ENCODE measurements at regions not wholly inside any gene's neighbourhood (a gene's known extent, or its start where the extent isn't known, plus 50 kb on each side); places are given as distances from the start of the nearest gene placed in this dataset.

DNA sequence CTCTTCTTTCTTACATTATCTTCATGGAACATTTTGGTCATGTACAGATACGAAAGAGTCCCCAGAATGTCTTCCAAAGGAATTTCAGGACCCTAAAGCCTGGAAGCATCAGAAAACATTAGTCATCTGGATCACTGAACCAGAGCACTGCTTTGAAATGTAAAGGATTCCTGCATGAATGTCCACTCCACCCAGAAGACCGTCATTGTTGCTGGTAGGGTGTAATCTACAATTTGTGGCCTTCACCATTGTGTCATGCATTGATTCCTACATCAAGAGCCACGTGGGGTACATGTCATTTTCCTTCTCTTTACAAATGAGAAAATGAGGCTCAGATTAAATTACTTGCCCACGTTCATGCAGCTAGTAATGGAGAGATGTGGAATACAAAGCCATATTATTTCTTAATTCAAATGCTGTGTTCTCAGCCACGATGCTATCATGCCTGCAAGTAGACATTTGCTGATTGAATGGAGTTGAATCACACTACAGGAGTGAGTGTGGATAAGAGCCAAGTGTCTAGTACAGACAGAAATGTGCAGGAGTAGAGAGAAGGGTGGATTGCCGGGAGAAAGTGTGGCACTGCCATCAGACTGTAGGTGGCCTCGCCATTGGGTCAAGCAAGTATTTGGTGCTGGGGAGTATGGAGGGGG is 231.2 kb downstream of the C12orf75 start:
- no peak overlapping the region for H3K4me3 Mint-ChIP-seq
- intact Hi-C loops (cut with micrococcal nuclease) = no loop called here
- H3K9me3 Mint-ChIP-seq = no peaks in the 10 kb centered on the region
- H3K27ac Mint-ChIP-seq = no peak overlapping the region
- no peak for DNase-seq
- no peaks in the 10 kb centered on the region for H3K36me3 Mint-ChIP-seq
- CTCF ChIA-PET = no interaction called here
- H3K4me1 Mint-ChIP-seq (ENCODE audit: low read depth) = no peaks in the 10 kb centered on the region
- H3K27me3 Mint-ChIP-seq = peaks cover 2% of the 10 kb centered on the region
- POLR2A ChIA-PET = no interaction called here

DNA sequence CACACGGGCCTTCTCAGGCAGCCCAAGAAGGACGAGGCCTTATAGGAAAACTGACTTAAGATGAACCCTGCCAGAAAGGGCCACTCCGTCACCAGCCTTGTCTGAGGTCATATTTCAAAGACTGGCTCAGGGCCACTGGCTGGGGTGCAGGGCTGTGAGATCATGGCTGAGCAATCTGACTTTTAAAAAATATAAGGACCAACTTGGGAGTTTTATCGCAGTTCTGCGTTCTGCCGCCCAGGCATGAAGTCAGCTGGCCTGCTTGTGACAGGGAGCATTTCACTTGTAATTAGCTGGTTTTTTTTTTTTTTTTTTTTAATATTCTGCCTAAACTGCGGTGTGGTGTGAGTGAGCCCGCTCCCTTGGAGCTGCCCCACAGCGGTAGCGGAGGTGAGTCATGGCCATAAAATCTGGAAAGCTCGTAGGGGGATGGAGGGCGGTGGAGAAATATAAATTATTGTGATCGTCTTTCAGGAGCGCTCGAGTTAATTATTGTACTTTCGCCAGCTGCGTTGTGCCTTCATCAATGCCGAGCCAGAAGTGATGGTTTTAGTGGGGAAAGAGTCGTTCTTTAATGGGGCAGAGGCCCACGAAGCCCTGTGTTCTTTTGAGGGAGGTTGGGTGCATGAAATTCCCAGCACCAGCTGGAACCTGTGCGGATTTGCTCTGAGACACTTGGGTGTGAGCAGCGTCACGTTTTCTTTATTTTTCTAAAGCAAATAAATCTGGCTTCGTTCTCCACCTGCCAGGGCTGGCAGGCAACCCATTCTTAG is 231.9 kb downstream of the C12orf75 start:
- Mint-ChIP-seq H3K27ac (no peak overlapping the region), H3K4me3 (no peak overlapping the region), H3K9me3 (no peaks in the 10 kb centered on the region), H3K36me3 (no peaks in the 10 kb centered on the region), H3K27me3 (peaks cover 2% of the 10 kb centered on the region), H3K4me1 (ENCODE audit: low read depth) (no peaks in the 10 kb centered on the region)
- ChIA-PET CTCF (no interaction called here), POLR2A (no interaction called here)
- intact Hi-C loops (cut with micrococcal nuclease) = no loop called here
- DNase-seq = no peak

DNA sequence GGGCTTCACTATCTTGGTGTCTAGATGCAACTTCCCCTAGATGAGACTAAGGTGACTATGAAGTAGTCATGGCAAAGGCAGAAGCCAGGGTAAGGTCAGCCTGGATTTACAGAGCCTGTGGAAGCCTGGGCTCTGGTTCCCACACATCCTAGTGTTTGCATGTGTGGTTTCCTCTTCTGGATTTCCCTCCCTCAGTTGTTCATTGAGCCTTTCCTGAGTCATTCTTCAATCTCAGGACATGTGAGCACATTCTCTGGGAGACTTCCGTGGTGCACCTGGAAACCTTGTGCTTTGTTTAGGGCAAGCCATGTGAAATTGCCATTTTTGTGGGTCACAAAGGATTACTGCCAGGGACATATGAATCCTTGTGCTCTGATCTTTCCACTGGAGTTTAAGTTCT is 236.6 kb downstream of the C12orf75 start:
- Mint-ChIP-seq H3K4me3 (no peak overlapping the region), H3K9me3 (no peaks in the 10 kb centered on the region), H3K27ac (no peak overlapping the region), H3K36me3 (no peaks in the 10 kb centered on the region), H3K4me1 (ENCODE audit: low read depth) (no peaks in the 10 kb centered on the region), H3K27me3 (peaks cover 6% of the 10 kb centered on the region)
- no peak for DNase-seq
- CTCF ChIA-PET = no interaction called here
- POLR2A ChIA-PET = no interaction called here
- intact Hi-C loops (cut with micrococcal nuclease) = no loop called here

DNA sequence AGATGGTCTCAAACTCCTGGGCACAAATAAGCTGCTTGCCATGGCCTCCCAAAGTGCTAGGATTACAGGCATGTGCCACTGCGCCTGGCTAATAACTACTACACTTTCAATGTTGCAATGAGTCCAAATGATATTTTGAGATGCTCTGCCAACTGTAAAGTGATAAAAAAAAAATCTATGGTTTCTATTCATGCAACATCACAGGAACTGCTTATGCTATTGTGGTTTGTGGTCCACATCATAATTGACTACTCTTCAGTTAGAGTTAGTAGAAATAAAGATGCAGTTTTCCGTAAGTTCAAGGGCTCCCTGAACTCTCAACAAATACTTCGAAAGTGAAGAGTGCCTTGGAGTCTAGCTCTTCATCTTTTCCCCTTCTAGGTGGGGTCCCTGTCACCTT is 239.4 kb downstream of the C12orf75 start:
- POLR2A ChIA-PET = no interaction called here

DNA sequence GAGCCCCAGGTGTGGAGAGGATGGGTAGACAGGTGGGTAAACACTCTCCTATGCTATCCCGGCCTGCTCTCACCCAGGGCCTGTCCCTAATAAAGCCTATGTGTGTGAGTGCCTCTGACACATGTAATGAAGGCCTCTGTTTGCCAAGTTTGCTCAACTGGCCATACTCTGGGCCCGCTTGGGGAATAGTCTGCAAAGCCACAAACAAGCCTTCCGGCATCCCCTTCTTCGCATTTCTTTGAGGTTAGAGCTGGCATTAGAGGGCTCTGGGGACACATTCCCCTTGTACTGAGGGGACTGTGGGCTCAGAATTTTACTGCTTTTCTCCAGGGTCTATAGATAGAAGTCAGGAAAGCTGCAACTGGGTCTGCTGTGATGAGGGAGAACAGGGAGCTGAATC is 240.5 kb downstream of the C12orf75 start:
- no peaks in the 10 kb centered on the region for H3K36me3 Mint-ChIP-seq
- intact Hi-C loops (cut with micrococcal nuclease) = no loop called here
- H3K27ac Mint-ChIP-seq = no peak overlapping the region
- CTCF ChIA-PET = no interaction called here
- H3K27me3 Mint-ChIP-seq = peaks cover 6% of the 10 kb centered on the region
- no peak for DNase-seq
- POLR2A ChIA-PET = no interaction called here
- no peaks in the 10 kb centered on the region for H3K9me3 Mint-ChIP-seq
- H3K4me3 Mint-ChIP-seq = no peak overlapping the region
- H3K4me1 Mint-ChIP-seq (ENCODE audit: low read depth) = no peaks in the 10 kb centered on the region

More for the DNA sequence above, 239.4 kb downstream of the C12orf75 start:
- intact Hi-C loops (cut with micrococcal nuclease) = no loop called here
- CTCF ChIA-PET = no interaction called here
- Mint-ChIP-seq H3K4me1 (ENCODE audit: low read depth) (no peaks in the 10 kb centered on the region), H3K27ac (no peak overlapping the region), H3K9me3 (no peaks in the 10 kb centered on the region), H3K4me3 (no peak overlapping the region), H3K36me3 (no peaks in the 10 kb centered on the region), H3K27me3 (peaks cover 6% of the 10 kb centered on the region)
- DNase-seq = no peak

DNA sequence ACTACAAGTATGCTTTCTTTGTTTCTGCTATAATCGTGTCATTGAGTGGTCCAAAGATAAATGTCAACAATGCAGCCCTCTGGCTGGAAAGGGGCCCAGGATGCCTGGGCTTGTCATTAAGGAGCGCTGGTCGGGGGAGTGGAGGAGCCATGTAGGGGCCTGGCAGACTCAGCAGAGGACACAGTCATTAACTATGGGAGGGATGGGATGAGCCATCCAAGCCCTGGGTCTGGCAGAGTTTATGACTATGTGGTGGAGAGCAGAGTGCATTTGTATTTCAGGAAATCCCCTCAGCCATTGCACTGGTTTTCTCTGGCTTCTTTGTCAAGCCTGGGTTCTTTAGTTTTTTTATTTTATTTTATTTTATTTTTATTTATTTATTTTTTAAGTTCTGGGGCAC is 243.1 kb downstream of the C12orf75 start:
- peaks cover 2% of the 10 kb centered on the region for H3K27me3 Mint-ChIP-seq
- no peaks in the 10 kb centered on the region for H3K9me3 Mint-ChIP-seq
- H3K4me3 Mint-ChIP-seq = no peak overlapping the region
- H3K36me3 Mint-ChIP-seq = no peaks in the 10 kb centered on the region
- DNase-seq = no peak
- CTCF ChIA-PET = no interaction called here
- no peak overlapping the region for H3K27ac Mint-ChIP-seq
- no peaks in the 10 kb centered on the region for H3K4me1 Mint-ChIP-seq (ENCODE audit: low read depth)
- POLR2A ChIA-PET = no interaction called here
- intact Hi-C loops (cut with micrococcal nuclease) = no loop called here

DNA sequence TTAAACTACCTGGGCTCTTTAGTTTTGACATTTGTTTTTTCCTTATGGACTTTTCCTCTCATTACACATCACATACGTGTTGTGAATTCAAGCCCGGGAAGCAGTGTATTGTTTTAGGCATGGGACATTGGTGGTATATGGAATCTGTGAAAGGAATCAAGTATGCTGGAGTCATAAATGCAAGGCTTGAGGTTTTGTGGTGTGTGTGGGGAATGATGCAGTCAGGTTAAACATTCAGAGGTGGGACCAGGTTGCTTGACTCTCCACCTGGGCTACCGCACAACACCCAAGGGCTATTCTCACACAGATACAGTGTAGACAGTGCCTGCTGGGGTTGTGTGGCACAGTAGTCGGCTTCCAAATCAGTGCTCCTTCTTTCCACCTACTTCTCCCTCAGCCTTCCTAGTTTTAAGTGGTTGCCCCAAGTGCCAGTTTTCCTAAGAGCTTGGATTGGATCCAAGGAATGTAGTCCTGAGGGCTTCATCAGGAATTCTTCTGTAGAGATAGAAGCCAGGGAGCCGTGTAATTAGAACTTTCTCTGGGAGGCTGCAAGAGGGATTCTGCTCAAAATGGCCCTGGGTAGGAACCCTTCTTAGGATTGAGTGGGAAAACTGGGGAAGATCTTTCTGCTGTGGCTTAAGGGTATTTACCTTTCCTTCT is 243.7 kb downstream of the C12orf75 start:
- no peaks in the 10 kb centered on the region for H3K4me1 Mint-ChIP-seq (ENCODE audit: low read depth)
- no peak overlapping the region for H3K4me3 Mint-ChIP-seq
- DNase-seq = no peak
- H3K9me3 Mint-ChIP-seq = no peaks in the 10 kb centered on the region
- CTCF ChIA-PET = no interaction called here
- peaks cover 2% of the 10 kb centered on the region for H3K27me3 Mint-ChIP-seq
- POLR2A ChIA-PET = no interaction called here
- H3K36me3 Mint-ChIP-seq = no peaks in the 10 kb centered on the region
- intact Hi-C loops (cut with micrococcal nuclease) = no loop called here
- no peak overlapping the region for H3K27ac Mint-ChIP-seq

DNA sequence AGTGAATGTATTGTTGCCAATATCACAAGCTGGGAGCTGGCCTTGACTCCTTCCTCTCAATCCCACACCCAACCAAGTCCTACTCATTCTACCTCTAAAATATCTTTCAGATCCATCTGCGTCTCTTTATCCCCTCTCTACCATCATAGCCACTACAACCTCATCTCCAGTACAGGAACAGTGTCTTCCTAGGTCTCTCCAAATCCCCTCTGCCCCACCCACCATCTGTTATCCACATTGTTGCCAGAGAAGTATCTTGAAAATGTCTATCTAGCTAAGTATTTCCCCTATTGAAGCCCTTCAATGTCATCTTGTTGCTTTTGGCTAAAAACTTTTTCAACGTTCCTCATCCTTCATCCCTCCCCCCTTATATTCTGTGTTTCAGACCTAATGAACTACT is 244.7 kb downstream of the C12orf75 start:
- H3K9me3 Mint-ChIP-seq = no peaks in the 10 kb centered on the region
- no peak overlapping the region for H3K27ac Mint-ChIP-seq
- no peak for DNase-seq
- H3K27me3 Mint-ChIP-seq = peaks cover 2% of the 10 kb centered on the region
- H3K36me3 Mint-ChIP-seq = no peaks in the 10 kb centered on the region
- intact Hi-C loops (cut with micrococcal nuclease) = no loop called here
- no peak overlapping the region for H3K4me3 Mint-ChIP-seq
- CTCF ChIA-PET = no interaction called here
- no peaks in the 10 kb centered on the region for H3K4me1 Mint-ChIP-seq (ENCODE audit: low read depth)
- POLR2A ChIA-PET = no interaction called here

DNA sequence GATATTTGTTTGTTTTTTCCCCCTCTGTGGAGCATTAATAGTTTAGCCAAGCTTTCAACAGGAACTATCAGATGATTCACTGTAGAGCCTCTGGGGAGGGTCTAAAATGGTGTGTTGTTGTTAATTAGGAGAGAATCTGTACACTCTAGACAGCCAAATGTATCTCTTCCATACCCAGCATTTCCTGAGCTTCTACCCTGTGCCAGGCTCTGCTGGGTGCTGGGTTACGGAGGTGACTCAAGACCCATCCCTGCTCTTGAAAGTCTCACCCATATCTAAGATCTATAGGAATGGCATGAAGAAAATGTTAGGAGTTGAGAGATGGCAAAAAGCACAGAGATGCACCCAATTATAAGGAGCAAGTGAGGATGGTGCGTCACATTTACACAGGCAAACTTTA is 245.8 kb downstream of the C12orf75 start:
- Mint-ChIP-seq H3K4me3 (no peak overlapping the region), H3K36me3 (no peaks in the 10 kb centered on the region), H3K27ac (no peak overlapping the region), H3K27me3 (peaks cover 2% of the 10 kb centered on the region), H3K9me3 (no peaks in the 10 kb centered on the region), H3K4me1 (ENCODE audit: low read depth) (no peaks in the 10 kb centered on the region)
- POLR2A ChIA-PET = no interaction called here
- CTCF ChIA-PET = no interaction called here
- intact Hi-C loops (cut with micrococcal nuclease) = no loop called here
- no peak for DNase-seq

DNA sequence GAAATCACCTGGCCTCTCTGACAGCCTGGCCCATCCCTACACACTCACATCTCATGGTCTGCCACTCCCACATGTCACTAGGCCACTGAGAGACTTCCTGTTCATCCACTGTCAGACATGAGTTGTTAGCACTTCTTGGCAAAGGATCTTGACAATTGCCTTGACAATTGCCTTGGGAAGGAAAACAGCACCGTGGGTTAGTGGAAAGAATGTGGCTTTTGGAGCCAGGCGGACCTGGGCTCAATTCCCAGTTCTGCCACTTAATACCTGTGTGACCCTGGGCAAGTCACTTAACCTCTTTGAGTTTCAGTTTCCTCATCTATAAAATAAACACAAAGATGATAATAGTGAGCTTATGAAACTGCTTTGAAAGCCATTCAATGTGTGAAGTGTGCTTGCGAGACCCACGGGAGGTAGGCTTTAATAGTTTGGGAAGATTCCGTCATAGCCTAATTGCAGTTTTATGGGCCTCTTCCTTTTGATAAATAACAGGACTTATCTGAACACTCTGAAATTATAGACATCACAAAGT is 250.4 kb downstream of the C12orf75 start:
- H3K4me3 Mint-ChIP-seq = no peak overlapping the region
- intact Hi-C loops (cut with micrococcal nuclease) = no loop called here
- H3K36me3 Mint-ChIP-seq = no peaks in the 10 kb centered on the region
- no peak for DNase-seq
- no peaks in the 10 kb centered on the region for H3K9me3 Mint-ChIP-seq
- ChIA-PET CTCF (no interaction called here), POLR2A (no interaction called here)
- no peaks in the 10 kb centered on the region for H3K4me1 Mint-ChIP-seq (ENCODE audit: low read depth)
- no peak overlapping the region for H3K27ac Mint-ChIP-seq
- H3K27me3 Mint-ChIP-seq = peaks cover 8% of the 10 kb centered on the region

DNA sequence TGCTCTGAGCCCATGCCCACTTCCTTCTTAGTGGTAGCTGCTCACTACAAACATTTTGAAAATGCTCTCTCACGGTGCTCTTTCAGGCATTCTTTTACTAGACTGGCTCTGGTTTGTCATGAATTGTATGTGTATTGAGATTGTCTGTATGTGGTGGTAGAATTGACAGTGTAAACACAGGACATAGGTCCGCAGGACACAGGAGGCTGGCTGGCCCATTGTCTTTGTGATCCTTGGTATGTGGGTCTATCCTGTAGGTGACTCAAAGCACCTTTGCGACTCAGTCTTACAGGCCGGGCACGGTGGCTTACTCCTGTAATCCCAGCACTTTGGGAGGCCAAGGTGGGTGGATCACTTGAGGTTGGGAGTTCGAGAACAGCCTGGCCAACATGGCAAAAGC is 250.9 kb downstream of the C12orf75 start:
- H3K27me3 Mint-ChIP-seq = peaks cover 8% of the 10 kb centered on the region
- no peaks in the 10 kb centered on the region for H3K36me3 Mint-ChIP-seq
- no peaks in the 10 kb centered on the region for H3K9me3 Mint-ChIP-seq
- intact Hi-C loops (cut with micrococcal nuclease) = no loop called here
- no peak for DNase-seq
- ChIA-PET CTCF (no interaction called here), POLR2A (no interaction called here)
- H3K4me1 Mint-ChIP-seq (ENCODE audit: low read depth) = no peaks in the 10 kb centered on the region
- no peak overlapping the region for H3K4me3 Mint-ChIP-seq
- H3K27ac Mint-ChIP-seq = no peak overlapping the region

DNA sequence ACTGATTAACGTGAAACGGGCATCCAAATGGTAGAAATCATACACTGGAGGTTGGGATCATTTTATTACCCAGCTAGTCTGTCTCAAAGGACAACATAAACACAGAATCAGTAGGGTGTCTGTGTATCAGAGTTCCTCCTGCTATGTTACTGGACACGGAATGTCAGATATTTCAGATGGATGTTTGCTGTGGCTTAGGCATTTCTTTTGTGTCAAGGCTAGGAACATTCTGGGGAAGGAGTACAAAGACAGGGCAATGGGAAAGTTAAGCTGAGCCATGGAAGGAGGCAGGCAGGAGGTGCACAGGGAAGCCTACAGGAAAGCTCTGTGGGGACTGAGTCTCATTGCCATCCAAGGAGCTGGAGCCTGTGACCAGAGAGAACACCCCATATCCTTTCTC is 254.6 kb downstream of the C12orf75 start:
- ChIA-PET CTCF (no interaction called here), POLR2A (no interaction called here)
- intact Hi-C loops (cut with micrococcal nuclease) = no loop called here
- H3K4me1 Mint-ChIP-seq (ENCODE audit: low read depth) = no peaks in the 10 kb centered on the region
- H3K27ac Mint-ChIP-seq = no peak overlapping the region
- peaks cover 6% of the 10 kb centered on the region for H3K27me3 Mint-ChIP-seq
- DNase-seq = no peak
- no peaks in the 10 kb centered on the region for H3K9me3 Mint-ChIP-seq
- no peak overlapping the region for H3K4me3 Mint-ChIP-seq
- H3K36me3 Mint-ChIP-seq = no peaks in the 10 kb centered on the region

DNA sequence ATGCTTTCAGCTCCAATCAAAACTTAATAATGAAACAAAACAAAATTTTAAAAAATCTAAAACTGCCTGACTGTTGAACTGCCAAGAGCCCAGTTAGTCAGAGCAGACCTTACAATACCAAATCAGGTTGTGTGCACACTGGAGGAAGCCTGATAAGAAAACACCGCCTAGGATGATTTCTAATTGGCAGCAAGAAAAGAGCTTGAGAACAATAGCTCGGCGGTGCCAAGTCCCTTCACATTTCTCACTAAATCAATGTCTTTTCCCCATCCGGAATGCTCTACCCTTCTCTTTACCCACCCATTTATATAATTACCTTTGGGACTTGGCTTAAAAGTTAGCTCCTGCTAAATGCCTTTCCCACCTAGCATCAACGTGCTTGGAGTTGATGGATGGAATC is 256.7 kb downstream of the C12orf75 start:
- CTCF ChIA-PET = no interaction called here
- Mint-ChIP-seq H3K36me3 (no peaks in the 10 kb centered on the region), H3K4me1 (ENCODE audit: low read depth) (no peaks in the 10 kb centered on the region), H3K4me3 (no peak overlapping the region), H3K9me3 (no peaks in the 10 kb centered on the region), H3K27ac (no peak overlapping the region), H3K27me3 (peaks cover 6% of the 10 kb centered on the region)
- POLR2A ChIA-PET = no interaction called here
- intact Hi-C loops (cut with micrococcal nuclease) = no loop called here
- DNase-seq = no peak
